Esophagus squamous epithelium (tissue), 4 donors: ENCODE measurements at regions not wholly inside any gene's neighbourhood (a gene's known extent, or its start where the extent isn't known, plus 50 kb on each side); places are given as distances from the start of the nearest gene placed in this dataset.

Source experiments
- CTCF ChIP-seq, 6 experiments: fragments of 450-650 bp in 4 of 6; fragments of 200-600 bp in 2 of 6; sonication (generic) in 2 of 6; IDR thresholded peaks; one replicate each; pipeline ENCODE4 v1.5.1; 2016 to 2019; ENCODE audit warnings: antibody characterized with exemption in 6 of 6, mild to moderate bottlenecking in 4 of 6, moderate library complexity in 4 of 6
- POLR2A ChIP-seq, 4 donors: fragments of 450-650 bp; IDR thresholded peaks; one replicate each; pipeline ENCODE4 v1.6.1; 2017; ENCODE audit warnings: antibody characterized with exemption in 4 of 4, mild to moderate bottlenecking in 4 of 4, moderate library complexity in 3 of 4

- no peak for TF ChIP-seq CTCF (IDR thresholded peaks at IDR 0.05)
- TF ChIP-seq POLR2A (IDR thresholded peaks at IDR 0.05) = no peak
Observed at GRCh38 chr2:147428120-147428747, 416.6 kb upstream of the ACVR2A start.
